Activated CD8-positive, alpha-beta T cell treated with anti-CD3 and anti-CD28 coated beads, Interleukin-2, amount 10 ng/mL, durations not matched to agents 7 days and 5 days (primary cell): ENCODE measurements at regions not wholly inside any gene's neighbourhood (a gene's known extent, or its start where the extent isn't known, plus 50 kb on each side); places are given as distances from the start of the nearest gene placed in this dataset.

Experiments
- ATAC-seq: fragments of 150-1000 bp; cut with Tn5 transposase; one replicate; pipeline ENCODE4 v1.10.0; 2021; ENCODE audit warnings: moderate library complexity
- CTCF ChIA-PET: fragments of 350-600 bp; sonication (Branson Sonifier 250); formaldehyde crosslinking; loops from one replicate; lab custom pipeline; 2021; ENCODE audit warnings: antibody characterized with exemption; lab: Charles Lee
- POLR2A ChIA-PET: fragments of 350-600 bp; sonication (Branson Sonifier 250); formaldehyde crosslinking; loops from one replicate; lab custom pipeline; 2021; ENCODE audit warnings: antibody characterized with exemption; lab: Charles Lee
- DNase-seq: peaks from one replicate; pipeline ENCODE4 v3.0.0-alpha.2; 2020
- H3K27ac Mint-ChIP-seq: one replicate; pipeline ENCODE4 v1.8.0; 2021; ENCODE audit warnings: mild to moderate bottlenecking, mixed read lengths
- H3K27me3 Mint-ChIP-seq: one replicate; pipeline ENCODE4 v1.8.0; 2021; ENCODE audit warnings: low read depth, mixed read lengths
- H3K36me3 Mint-ChIP-seq: one replicate; pipeline ENCODE4 v1.8.0; 2021; ENCODE audit warnings: low read depth, mixed read lengths
- H3K4me1 Mint-ChIP-seq: one replicate; pipeline ENCODE4 v1.8.0; 2021; ENCODE audit warnings: low read depth, mixed read lengths
- H3K4me3 Mint-ChIP-seq: one replicate; pipeline ENCODE4 v1.8.0; 2021; ENCODE audit warnings: mild to moderate bottlenecking, mixed read lengths
- H3K9me3 Mint-ChIP-seq: one replicate; pipeline ENCODE4 v1.8.0; 2022; ENCODE audit warnings: mixed read lengths; ENCODE audit not compliant: insufficient read depth

- no peaks in the 10 kb centered on the region for H3K27me3 Mint-ChIP-seq
- no peaks in the 10 kb centered on the region for H3K4me1 Mint-ChIP-seq
- DNase-seq (no peak), ATAC-seq (no peak)
- ChIA-PET CTCF (no interaction called here), POLR2A (no interaction called here)
- H3K36me3 Mint-ChIP-seq: no peaks in the 10 kb centered on the region
- no peak overlapping the region for H3K27ac Mint-ChIP-seq
- H3K9me3 Mint-ChIP-seq: peaks cover 8% of the 10 kb centered on the region
- no peak overlapping the region for H3K4me3 Mint-ChIP-seq
These were observed 1193.1 kb upstream of the MIR17HG start for GRCh38 chr13:90154311-90154960.

- H3K36me3 Mint-ChIP-seq: no peaks in the 10 kb centered on the region
- ChIA-PET POLR2A (no interaction called here), CTCF (no interaction called here)
- H3K27ac Mint-ChIP-seq: no peak overlapping the region
- no peak overlapping the region for H3K4me3 Mint-ChIP-seq
- ATAC-seq: no peak
- H3K4me1 Mint-ChIP-seq: no peaks in the 10 kb centered on the region
- no peaks in the 10 kb centered on the region for H3K27me3 Mint-ChIP-seq
- no peak for DNase-seq
- H3K9me3 Mint-ChIP-seq: peaks cover 4% of the 10 kb centered on the region
These were observed 1191.1 kb upstream of the MIR17HG start for GRCh38 chr13:90156390-90156789.

GRCh38 chr13:90168953-90169352 is 1178.5 kb upstream of the MIR17HG start:
- H3K4me3 Mint-ChIP-seq: no peak overlapping the region
- ChIA-PET POLR2A (no interaction called here), CTCF (no interaction called here)
- H3K27me3 Mint-ChIP-seq: no peaks in the 10 kb centered on the region
- DNase-seq: no peak
- H3K36me3 Mint-ChIP-seq: no peaks in the 10 kb centered on the region
- no peak overlapping the region for H3K27ac Mint-ChIP-seq
- ATAC-seq: no peak
- peaks cover 10% of the 10 kb centered on the region for H3K9me3 Mint-ChIP-seq
- H3K4me1 Mint-ChIP-seq: no peaks in the 10 kb centered on the region

GRCh38 chr13:90170208-90170607 is 1177.3 kb upstream of the MIR17HG start:
- no peaks in the 10 kb centered on the region for H3K27me3 Mint-ChIP-seq
- no peak overlapping the region for H3K27ac Mint-ChIP-seq
- DNase-seq: no peak
- peaks cover 10% of the 10 kb centered on the region for H3K9me3 Mint-ChIP-seq
- CTCF ChIA-PET: no interaction called here
- no peaks in the 10 kb centered on the region for H3K36me3 Mint-ChIP-seq
- no peak for ATAC-seq
- H3K4me3 Mint-ChIP-seq: no peak overlapping the region
- POLR2A ChIA-PET: no interaction called here
- no peaks in the 10 kb centered on the region for H3K4me1 Mint-ChIP-seq

GRCh38 chr13:90171649-90172048 is 1175.8 kb upstream of the MIR17HG start:
- no peak for ATAC-seq
- peaks cover 11% of the 10 kb centered on the region for H3K9me3 Mint-ChIP-seq
- POLR2A ChIA-PET: no interaction called here
- DNase-seq: no peak
- H3K27ac Mint-ChIP-seq: no peak overlapping the region
- CTCF ChIA-PET: no interaction called here
- H3K4me1 Mint-ChIP-seq: no peaks in the 10 kb centered on the region
- no peaks in the 10 kb centered on the region for H3K36me3 Mint-ChIP-seq
- H3K4me3 Mint-ChIP-seq: no peak overlapping the region
- no peaks in the 10 kb centered on the region for H3K27me3 Mint-ChIP-seq

GRCh38 chr13:90177512-90177911 is 1170.0 kb upstream of the MIR17HG start:
- H3K4me3 Mint-ChIP-seq: no peak overlapping the region
- ChIA-PET CTCF (no interaction called here), POLR2A (no interaction called here)
- no peak for DNase-seq
- no peak overlapping the region for H3K27ac Mint-ChIP-seq
- no peaks in the 10 kb centered on the region for H3K4me1 Mint-ChIP-seq
- ATAC-seq: no peak
- H3K36me3 Mint-ChIP-seq: no peaks in the 10 kb centered on the region
- no peaks in the 10 kb centered on the region for H3K27me3 Mint-ChIP-seq
- peaks cover 13% of the 10 kb centered on the region for H3K9me3 Mint-ChIP-seq

- ChIA-PET CTCF (no interaction called here), POLR2A (no interaction called here)
These were observed 1163.1 kb upstream of the MIR17HG start for GRCh38 chr13:90184355-90184754.

GRCh38 chr13:90185734-90186133 is 1161.8 kb upstream of the MIR17HG start:
- Mint-ChIP-seq H3K27ac (no peak overlapping the region), H3K9me3 (peaks cover 17% of the 10 kb centered on the region), H3K36me3 (no peaks in the 10 kb centered on the region), H3K4me1 (no peaks in the 10 kb centered on the region), H3K27me3 (no peaks in the 10 kb centered on the region), H3K4me3 (no peak overlapping the region)
- ChIA-PET CTCF (no interaction called here), POLR2A (no interaction called here)
- DNase-seq (no peak), ATAC-seq (no peak)

More at GRCh38 chr13:90184355-90184754, 1163.1 kb upstream of the MIR17HG start:
- H3K27me3 Mint-ChIP-seq: no peaks in the 10 kb centered on the region
- H3K36me3 Mint-ChIP-seq: no peaks in the 10 kb centered on the region
- H3K27ac Mint-ChIP-seq: no peak overlapping the region
- H3K9me3 Mint-ChIP-seq: peaks cover 11% of the 10 kb centered on the region
- DNase-seq: no peak
- H3K4me1 Mint-ChIP-seq: no peaks in the 10 kb centered on the region
- no peak for ATAC-seq
- no peak overlapping the region for H3K4me3 Mint-ChIP-seq

GRCh38 chr13:90187478-90188350 is 1159.8 kb upstream of the MIR17HG start:
- H3K36me3 Mint-ChIP-seq: no peaks in the 10 kb centered on the region
- no peaks in the 10 kb centered on the region for H3K27me3 Mint-ChIP-seq
- no peaks in the 10 kb centered on the region for H3K4me1 Mint-ChIP-seq
- no peak overlapping the region for H3K4me3 Mint-ChIP-seq
- ChIA-PET POLR2A (no interaction called here), CTCF (no interaction called here)
- ATAC-seq (no peak), DNase-seq (no peak)
- H3K27ac Mint-ChIP-seq: no peak overlapping the region
- peaks cover 11% of the 10 kb centered on the region for H3K9me3 Mint-ChIP-seq

GRCh38 chr13:90188351-90188636 is 1159.2 kb upstream of the MIR17HG start:
- CTCF ChIA-PET: no interaction called here

GRCh38 chr13:90197722-90198121 is 1149.8 kb upstream of the MIR17HG start:
- no peaks in the 10 kb centered on the region for H3K4me1 Mint-ChIP-seq
- H3K36me3 Mint-ChIP-seq: no peaks in the 10 kb centered on the region
- H3K9me3 Mint-ChIP-seq: peaks cover 13% of the 10 kb centered on the region
- ChIA-PET CTCF (no interaction called here), POLR2A (no interaction called here)
- no peak overlapping the region for H3K4me3 Mint-ChIP-seq
- DNase-seq: no peak
- no peaks in the 10 kb centered on the region for H3K27me3 Mint-ChIP-seq
- no peak for ATAC-seq
- H3K27ac Mint-ChIP-seq: no peak overlapping the region

More at GRCh38 chr13:90188351-90188636, 1159.2 kb upstream of the MIR17HG start:
- no peak for DNase-seq
- H3K27ac Mint-ChIP-seq: no peak overlapping the region
- no peak for ATAC-seq
- no peak overlapping the region for H3K4me3 Mint-ChIP-seq
- no peaks in the 10 kb centered on the region for H3K27me3 Mint-ChIP-seq
- H3K36me3 Mint-ChIP-seq: no peaks in the 10 kb centered on the region
- POLR2A ChIA-PET: no interaction called here
- H3K9me3 Mint-ChIP-seq: peaks cover 11% of the 10 kb centered on the region
- H3K4me1 Mint-ChIP-seq: no peaks in the 10 kb centered on the region

- H3K9me3 Mint-ChIP-seq: peaks cover 26% of the 10 kb centered on the region
- ATAC-seq (no peak), DNase-seq (no peak)
- ChIA-PET POLR2A (no interaction called here), CTCF (no interaction called here)
- no peaks in the 10 kb centered on the region for H3K4me1 Mint-ChIP-seq
- H3K4me3 Mint-ChIP-seq: no peak overlapping the region
- H3K27ac Mint-ChIP-seq: no peak overlapping the region
- no peaks in the 10 kb centered on the region for H3K36me3 Mint-ChIP-seq
- no peaks in the 10 kb centered on the region for H3K27me3 Mint-ChIP-seq
These were observed 1146.3 kb upstream of the MIR17HG start for GRCh38 chr13:90201202-90201601.
